Uterus (tissue), 2 donors: ENCODE measurements at regions not wholly inside any gene's neighbourhood (a gene's known extent, or its start where the extent isn't known, plus 50 kb on each side); places are given as distances from the start of the nearest gene placed in this dataset.

ENCODE experiments used
- POLR2A ChIP-seq, 2 donors: fragments of 450-650 bp; IDR thresholded peaks; one replicate each; pipeline ENCODE4 v1.6.1; 2016; ENCODE audit warnings: antibody characterized with exemption in 2 of 2, mild to moderate bottlenecking in 1 of 2, moderate library complexity in 1 of 2
- TF ChIP-seq, protein P1 (sequence below), 4 experiments: fragments of 200-600 bp in 2 of 4; fragments of 450-650 bp in 2 of 4; sonication (generic) in 2 of 4; IDR thresholded peaks; one replicate each; pipeline ENCODE4 v1.5.1; 2016 to 2019; ENCODE audit warnings: antibody characterized with exemption in 4 of 4, mild to moderate bottlenecking in 2 of 4, moderate library complexity in 1 of 4

DNA sequence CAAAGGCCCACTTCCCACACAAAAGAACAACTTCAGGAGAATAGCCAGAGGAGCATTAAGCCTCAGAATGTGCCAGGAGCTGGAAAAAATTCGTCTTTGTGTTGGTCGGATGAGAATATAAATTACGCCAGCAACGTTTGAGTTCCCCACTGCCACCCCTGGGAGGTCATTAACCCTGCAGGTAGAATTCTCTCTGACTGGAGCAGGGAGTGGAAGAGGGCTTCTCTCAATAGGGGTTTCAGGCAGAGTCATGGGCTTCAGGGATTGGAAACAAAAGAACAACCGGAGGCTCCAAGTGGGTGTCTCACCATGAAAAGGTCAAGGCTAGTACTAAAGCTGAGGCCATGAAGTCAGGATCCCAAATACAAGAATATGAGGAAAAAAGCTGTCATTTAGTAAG is 69.0 kb upstream of the DDX18 start:
- TF ChIP-seq POLR2A (IDR thresholded peaks at IDR 0.05), result no peak
- TF ChIP-seq, protein P1, sequence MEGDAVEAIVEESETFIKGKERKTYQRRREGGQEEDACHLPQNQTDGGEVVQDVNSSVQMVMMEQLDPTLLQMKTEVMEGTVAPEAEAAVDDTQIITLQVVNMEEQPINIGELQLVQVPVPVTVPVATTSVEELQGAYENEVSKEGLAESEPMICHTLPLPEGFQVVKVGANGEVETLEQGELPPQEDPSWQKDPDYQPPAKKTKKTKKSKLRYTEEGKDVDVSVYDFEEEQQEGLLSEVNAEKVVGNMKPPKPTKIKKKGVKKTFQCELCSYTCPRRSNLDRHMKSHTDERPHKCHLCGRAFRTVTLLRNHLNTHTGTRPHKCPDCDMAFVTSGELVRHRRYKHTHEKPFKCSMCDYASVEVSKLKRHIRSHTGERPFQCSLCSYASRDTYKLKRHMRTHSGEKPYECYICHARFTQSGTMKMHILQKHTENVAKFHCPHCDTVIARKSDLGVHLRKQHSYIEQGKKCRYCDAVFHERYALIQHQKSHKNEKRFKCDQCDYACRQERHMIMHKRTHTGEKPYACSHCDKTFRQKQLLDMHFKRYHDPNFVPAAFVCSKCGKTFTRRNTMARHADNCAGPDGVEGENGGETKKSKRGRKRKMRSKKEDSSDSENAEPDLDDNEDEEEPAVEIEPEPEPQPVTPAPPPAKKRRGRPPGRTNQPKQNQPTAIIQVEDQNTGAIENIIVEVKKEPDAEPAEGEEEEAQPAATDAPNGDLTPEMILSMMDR (IDR thresholded peaks at IDR 0.05), result no peak
